Mesenchymal stem cell (in vitro differentiated cells and primary cell): ENCODE measurements at regions not wholly inside any gene's neighbourhood (a gene's known extent, or its start where the extent isn't known, plus 50 kb on each side); places are given as distances from the start of the nearest gene placed in this dataset.
A peak's percentile ranks its signal among the peaks of the same experiment; 100 is the strongest.

Experiments
- DNase-seq: peaks from one replicate; pipeline ENCODE4 v3.0.0-alpha.2; 2013
- H2AFZ ChIP-seq: one replicate; pipeline ENCODE4 v1.6.1; 2013; ENCODE audit warnings: low read depth, mild to moderate bottlenecking, control low read depth, inconsistent platforms, low read length, moderate library complexity
- H2AK5ac ChIP-seq: 2 replicates; pipeline ENCODE4 v1.6.1; 2013; ENCODE audit warnings: low read length, moderate library complexity, mild to moderate bottlenecking, inconsistent platforms; ENCODE audit not compliant: severe bottlenecking
- H2BK120ac ChIP-seq: one replicate; pipeline ENCODE4 v1.6.1; 2013; ENCODE audit warnings: low read depth, mild to moderate bottlenecking, inconsistent platforms, low read length, moderate library complexity
- H2BK12ac ChIP-seq, 2 experiments: one replicate each; pipeline ENCODE4 v1.6.1; 2013; ENCODE audit warnings: inconsistent platforms in 2 of 2, low read length in 2 of 2, mild to moderate bottlenecking in 2 of 2, moderate library complexity in 2 of 2, control low read depth in 1 of 2
- H2BK15ac ChIP-seq: one replicate; pipeline ENCODE4 v1.6.1; 2013; ENCODE audit warnings: mild to moderate bottlenecking, low read depth, inconsistent platforms; ENCODE audit not compliant: poor library complexity, severe bottlenecking
- H2BK5ac ChIP-seq: 2 replicates; pipeline ENCODE4 v1.6.1; 2013; ENCODE audit warnings: low read depth, mild to moderate bottlenecking, low read length, control low read depth, inconsistent platforms; ENCODE audit not compliant: poor library complexity, severe bottlenecking
- H3K14ac ChIP-seq, 2 experiments: one replicate each; pipeline ENCODE4 v1.6.1; 2013; ENCODE audit warnings: inconsistent platforms in 2 of 2, low read length in 2 of 2, control low read depth in 1 of 2, mild to moderate bottlenecking in 1 of 2, moderate library complexity in 1 of 2
- H3K18ac ChIP-seq, 2 experiments: one replicate each; pipeline ENCODE4 v1.6.1; 2013; ENCODE audit warnings: inconsistent platforms in 2 of 2, low read length in 2 of 2, control low read depth in 1 of 2, low read depth in 1 of 2, mild to moderate bottlenecking in 1 of 2
- H3K23ac ChIP-seq, 2 experiments: one replicate each; pipeline ENCODE4 v1.6.1; 2013; ENCODE audit warnings: inconsistent platforms in 2 of 2, low read length in 2 of 2, mild to moderate bottlenecking in 2 of 2, moderate library complexity in 2 of 2, control low read depth in 1 of 2
- H3K27ac ChIP-seq: 2 replicates; pipeline ENCODE4 v1.5.1; 2013; ENCODE audit warnings: mild to moderate bottlenecking, moderate library complexity, low read length, control low read depth, inconsistent platforms; ENCODE audit not compliant: poor library complexity, severe bottlenecking
- H3K27me3 ChIP-seq, 2 experiments: 2 replicates each; pipeline versions ENCODE4 v1.6.1 to v1.7.0; 2013; ENCODE audit warnings: low read length in 2 of 2, mild to moderate bottlenecking in 2 of 2, moderate library complexity in 2 of 2, control low read depth in 1 of 2, inconsistent platforms in 1 of 2; ENCODE audit not compliant: control insufficient read depth in 1 of 2, insufficient read depth in 1 of 2
- H3K36me3 ChIP-seq, 2 experiments: 2 replicates each; pipeline versions ENCODE4 v1.6.1 to v1.7.0; 2013; ENCODE audit warnings: low read length in 2 of 2, control low read depth in 1 of 2, inconsistent platforms in 1 of 2, low read depth in 1 of 2, mild to moderate bottlenecking in 1 of 2; ENCODE audit not compliant: insufficient read depth in 2 of 2, control insufficient read depth in 1 of 2
- H3K4ac ChIP-seq, 2 experiments: one replicate each; pipeline ENCODE4 v1.6.1; 2013; ENCODE audit warnings: inconsistent platforms in 2 of 2, low read length in 2 of 2, mild to moderate bottlenecking in 2 of 2, moderate library complexity in 2 of 2, control low read depth in 1 of 2, low read depth in 1 of 2
- H3K4me1 ChIP-seq: 2 replicates; pipeline ENCODE4 v1.6.1; 2013; ENCODE audit warnings: low read depth, low read length, control low read depth; ENCODE audit not compliant: control insufficient read depth, insufficient read depth
- H3K4me2 ChIP-seq: 2 replicates; pipeline ENCODE4 v1.6.1; 2013; ENCODE audit warnings: low read length, mild to moderate bottlenecking, inconsistent platforms; ENCODE audit not compliant: poor library complexity, severe bottlenecking
- H3K4me3 ChIP-seq, 2 experiments: 2 replicates each; pipeline versions ENCODE4 v1.5.1 to v1.7.0; 2013; ENCODE audit warnings: low read length in 2 of 2, mild to moderate bottlenecking in 2 of 2, control low read depth in 1 of 2, low read depth in 1 of 2; ENCODE audit not compliant: insufficient read depth in 1 of 2
- H3K79me1 ChIP-seq: replicated peaks from 2 replicates; pipeline ENCODE4 v1.6.1; 2013; ENCODE audit warnings: mild to moderate bottlenecking, control low read depth, low read length, inconsistent platforms; ENCODE audit not compliant: poor library complexity, severe bottlenecking
- H3K9ac ChIP-seq: 2 replicates; pipeline ENCODE4 v1.7.0; 2013; ENCODE audit warnings: mild to moderate bottlenecking, low read length, moderate library complexity
- H3K9me3 ChIP-seq: 2 replicates; pipeline ENCODE4 v1.7.0; 2013; ENCODE audit warnings: mild to moderate bottlenecking, low read length; ENCODE audit not compliant: control insufficient read depth
- H4K8ac ChIP-seq: one replicate; pipeline ENCODE4 v1.6.1; 2013; ENCODE audit warnings: inconsistent platforms, mild to moderate bottlenecking, low read length, moderate library complexity
- H4K91ac ChIP-seq: one replicate; pipeline ENCODE4 v1.6.1; 2013; ENCODE audit warnings: mild to moderate bottlenecking, low read length, inconsistent platforms
- WGBS: methylation state at CpG from one replicate; pipeline ENCODE4 v1.1.7; 2013; ENCODE audit warnings: mixed read lengths; 5-methylcytosine and 5-hydroxymethylcytosine counted together

DNA sequence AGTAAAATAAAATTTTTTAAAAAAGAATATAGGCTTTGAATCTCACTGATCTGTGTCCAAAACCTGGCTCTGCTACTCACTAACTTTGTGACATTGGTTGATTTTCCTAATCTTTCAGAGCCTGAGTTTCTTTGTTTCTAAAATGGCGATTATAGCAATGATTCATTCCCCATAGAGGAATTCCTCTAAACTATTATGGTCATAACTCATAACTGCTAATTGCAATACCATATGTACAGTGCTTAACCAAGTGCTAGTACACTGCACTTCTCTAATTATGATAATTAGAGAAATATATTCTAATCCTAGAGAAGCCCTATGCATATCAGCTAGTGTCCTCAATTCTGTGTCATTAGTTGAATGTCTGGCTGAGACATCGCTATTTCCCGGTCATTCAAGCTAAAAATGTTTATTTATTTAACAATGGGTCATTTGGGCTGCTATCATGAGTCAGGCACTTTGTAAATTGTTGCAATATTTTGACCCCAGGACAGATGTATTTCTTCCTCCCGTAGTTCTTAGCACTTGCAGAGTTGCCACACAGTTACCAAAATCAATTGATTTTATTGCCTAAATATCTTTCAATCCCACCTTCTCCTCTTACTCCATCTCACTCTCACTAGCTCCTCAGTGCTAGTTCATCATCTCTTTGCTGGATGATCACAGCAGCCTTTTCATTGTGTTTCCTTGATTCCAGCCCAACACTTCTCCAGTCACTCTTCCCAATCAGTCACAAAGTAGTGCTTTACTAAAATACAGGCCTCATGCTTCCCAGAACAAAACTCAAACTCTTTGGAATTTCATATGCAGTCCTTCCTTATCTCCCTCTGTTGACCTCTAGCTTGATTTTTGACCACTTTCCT is 200.9 kb upstream of the PAPPA start:
- no peaks in the 10 kb centered on the region for H3K79me1 ChIP-seq
- H2BK5ac ChIP-seq, result no peak overlapping the region
- H2AK5ac ChIP-seq, result no peak overlapping the region
- H4K8ac ChIP-seq, result peak overlapping the region; percentile 45
- no peak overlapping the region for H2AFZ ChIP-seq
- peak overlapping the region; percentile 31 to 69 for H3K18ac ChIP-seq
- H3K14ac ChIP-seq, result no peak overlapping the region
- H2BK12ac ChIP-seq, result peak overlapping the region; percentile 37 to 72
- H3K4ac ChIP-seq, result peak overlapping the region; percentile 13 to 22
- H2BK15ac ChIP-seq, result no peak overlapping the region
- H3K27me3 ChIP-seq, result no peaks in the 10 kb centered on the region
- peak; percentile 81 for DNase-seq
- no peaks in the 10 kb centered on the region for H3K9me3 ChIP-seq
- no peak overlapping the region for H3K9ac ChIP-seq
- WGBS, result 0% methylated on average over 3 of the region's 4 CpGs
- H3K23ac ChIP-seq, result no peak overlapping the region
- peak overlapping the region; percentile 52 for H4K91ac ChIP-seq
- H3K4me1 ChIP-seq, result no peaks in the 10 kb centered on the region
- peak overlapping the region; percentile 11 for H2BK120ac ChIP-seq
- H3K4me3 ChIP-seq, result no peak overlapping the region
- H3K4me2 ChIP-seq, result no peak overlapping the region
- H3K36me3 ChIP-seq, result no peaks in the 10 kb centered on the region
- peak overlapping the region; percentile 33 for H3K27ac ChIP-seq

DNA sequence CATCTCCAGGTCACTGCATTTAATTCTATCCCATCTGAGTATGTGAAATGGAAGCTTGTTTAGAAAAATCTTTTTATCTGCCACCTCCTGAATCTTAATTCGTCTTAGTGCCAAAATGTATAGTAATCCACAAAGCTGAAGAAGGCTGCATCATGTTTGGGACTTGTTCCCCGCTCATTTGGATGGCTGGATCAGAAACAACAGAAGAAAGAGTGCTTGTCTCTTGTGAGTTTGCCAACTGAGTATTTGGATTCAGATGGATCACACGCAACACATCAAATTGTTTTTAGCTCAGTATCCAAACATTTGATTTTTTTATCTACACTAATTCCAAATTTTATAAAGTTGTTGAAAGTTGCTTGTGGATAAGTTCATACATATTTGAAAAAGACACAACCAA is 197.2 kb upstream of the PAPPA start:
- Histone ChIP-seq H2BK120ac (no peak overlapping the region), H3K9me3 (no peaks in the 10 kb centered on the region), H3K36me3 (no peaks in the 10 kb centered on the region), H2BK5ac (no peak overlapping the region), H3K4me3 (no peak overlapping the region), H4K8ac (no peak overlapping the region), H2BK12ac (peak overlapping the region in 1 of 2 experiments; percentile 7), H3K9ac (no peak overlapping the region), H3K18ac (no peak overlapping the region), H3K27ac (no peak overlapping the region), H3K14ac (no peak overlapping the region), H2AK5ac (no peak overlapping the region), H3K27me3 (no peaks in the 10 kb centered on the region), H3K4ac (peak overlapping the region in 1 of 2 experiments; percentile 35), H3K79me1 (no peaks in the 10 kb centered on the region), H2BK15ac (no peak overlapping the region), H2AFZ (no peak overlapping the region), H3K4me2 (no peak overlapping the region), H3K23ac (no peak overlapping the region), H4K91ac (no peak overlapping the region), H3K4me1 (no peaks in the 10 kb centered on the region)
- DNase-seq, result no peak
- WGBS, result 83% methylated on average over 2 of the region's 3 CpGs

DNA sequence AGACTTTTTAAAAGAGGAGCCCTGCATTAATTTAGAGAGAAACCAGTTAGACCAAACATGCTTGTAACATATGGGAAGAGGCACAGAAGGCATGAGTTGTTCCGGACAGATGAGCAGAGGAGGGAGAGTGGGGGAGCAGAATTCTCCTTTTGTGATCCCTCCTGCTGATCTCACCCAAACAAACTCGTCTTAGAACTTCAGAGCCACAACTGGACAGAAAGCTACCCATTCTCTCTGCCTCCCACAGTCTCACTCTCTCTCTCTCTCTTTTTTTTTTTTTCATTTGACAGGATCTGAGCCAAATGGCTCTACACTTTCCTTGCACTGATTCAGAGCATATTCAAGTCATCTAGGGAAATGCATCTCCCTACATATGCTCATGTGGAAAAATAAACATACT is 196.0 kb upstream of the PAPPA start:
- H4K8ac ChIP-seq, result peak overlapping the region; percentile 67
- WGBS, result 46% methylated on average over 2 of the region's 2 CpGs
- no peak overlapping the region for H2BK15ac ChIP-seq
- H3K36me3 ChIP-seq, result no peaks in the 10 kb centered on the region
- H3K27ac ChIP-seq, result no peak overlapping the region
- H3K14ac ChIP-seq, result no peak overlapping the region
- no peaks in the 10 kb centered on the region for H3K4me1 ChIP-seq
- no peak overlapping the region for H3K18ac ChIP-seq
- no peaks in the 10 kb centered on the region for H3K27me3 ChIP-seq
- H3K79me1 ChIP-seq, result no peaks in the 10 kb centered on the region
- no peak overlapping the region for H2AK5ac ChIP-seq
- DNase-seq, result peak; percentile 38
- no peak overlapping the region for H3K4ac ChIP-seq
- peak overlapping the region; percentile 69 for H4K91ac ChIP-seq
- no peak overlapping the region for H3K23ac ChIP-seq
- no peak overlapping the region for H2AFZ ChIP-seq
- no peak overlapping the region for H2BK12ac ChIP-seq
- no peak overlapping the region for H2BK5ac ChIP-seq
- no peaks in the 10 kb centered on the region for H3K9me3 ChIP-seq
- no peak overlapping the region for H3K4me3 ChIP-seq
- H3K4me2 ChIP-seq, result no peak overlapping the region
- no peak overlapping the region for H3K9ac ChIP-seq
- no peak overlapping the region for H2BK120ac ChIP-seq

DNA sequence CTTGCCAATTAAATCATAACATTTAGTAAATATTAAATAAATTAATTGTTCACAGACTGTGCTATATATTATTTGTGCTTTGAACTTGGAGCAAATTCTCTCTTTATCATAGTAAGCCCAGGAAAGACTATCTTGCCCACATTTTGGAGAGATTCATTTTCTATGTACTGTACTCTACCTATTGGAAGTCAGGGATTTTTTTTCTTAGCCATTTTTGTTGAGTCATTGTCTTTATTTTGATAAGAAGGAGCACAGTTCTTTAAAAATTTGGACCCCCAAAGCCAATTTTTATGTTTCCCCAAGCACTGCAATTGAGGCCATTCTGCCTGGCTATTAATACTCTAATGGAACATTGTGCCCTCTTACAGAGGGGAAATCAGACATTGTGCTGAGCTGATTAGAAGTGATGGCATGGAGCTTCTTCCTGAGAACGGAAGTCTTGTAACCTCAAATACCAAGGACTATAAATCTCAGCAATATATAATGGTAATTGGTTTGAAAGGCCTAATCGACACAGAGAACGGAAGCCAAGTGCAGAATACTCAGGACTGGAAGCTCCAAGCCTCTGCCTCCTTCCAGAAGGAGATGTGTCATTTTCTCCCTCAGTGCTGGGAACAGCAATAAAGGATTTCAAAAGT is 188.8 kb upstream of the PAPPA start:
- Histone ChIP-seq H3K23ac (no peak overlapping the region), H2AFZ (no peak overlapping the region), H2BK5ac (no peak overlapping the region), H4K8ac (no peak overlapping the region), H4K91ac (no peak overlapping the region), H3K4ac (no peak overlapping the region), H3K4me1 (no peaks in the 10 kb centered on the region), H3K79me1 (no peaks in the 10 kb centered on the region), H3K27me3 (no peaks in the 10 kb centered on the region), H3K9ac (no peak overlapping the region), H3K27ac (no peak overlapping the region), H2AK5ac (no peak overlapping the region), H3K4me3 (no peak overlapping the region), H3K9me3 (no peaks in the 10 kb centered on the region), H3K36me3 (no peaks in the 10 kb centered on the region), H2BK15ac (no peak overlapping the region), H2BK12ac (no peak overlapping the region), H2BK120ac (no peak overlapping the region), H3K18ac (no peak overlapping the region), H3K4me2 (no peak overlapping the region), H3K14ac (no peak overlapping the region)
- 73% methylated on average over 2 of the region's 3 CpGs for WGBS
- peak; percentile 66 for DNase-seq
